HG02642 (cell line): ENCODE measurements at regions not wholly inside any gene's neighbourhood (a gene's known extent, or its start where the extent isn't known, plus 50 kb on each side); places are given as distances from the start of the nearest gene placed in this dataset.

ENCODE experiments used
- ATAC-seq: cut with Tn5 transposase; IDR thresholded peaks from one replicate; pipeline ENCODE4 v1.9.1; 2021; ENCODE audit warnings: mild to moderate bottlenecking; ENCODE audit not compliant: unreplicated experiment, poor library complexity

GRCh38 chr6:14921170-14921569, 324.7 kb upstream of the JARID2 start:
- no peak for ATAC-seq

- ATAC-seq: no peak
Measured at GRCh38 chr6:14921878-14922671, 323.8 kb upstream of the JARID2 start.

- no peak for ATAC-seq
Measured at GRCh38 chr6:14922706-14923460, 323.0 kb upstream of the JARID2 start.

GRCh38 chr6:14924126-14925024, 321.5 kb upstream of the JARID2 start:
- no peak for ATAC-seq

- ATAC-seq: no peak
Measured at GRCh38 chr6:14925025-14925698, 320.7 kb upstream of the JARID2 start.

GRCh38 chr6:14925699-14926026, 320.2 kb upstream of the JARID2 start:
- ATAC-seq: no peak

GRCh38 chr6:14927398-14927797, 318.5 kb upstream of the JARID2 start:
- ATAC-seq: no peak

- ATAC-seq: no peak
Measured at GRCh38 chr6:14929291-14929690, 316.6 kb upstream of the JARID2 start.

GRCh38 chr6:14930366-14930989, 315.4 kb upstream of the JARID2 start:
- no peak for ATAC-seq

- no peak for ATAC-seq
Measured at GRCh38 chr6:14932485-14933182, 313.2 kb upstream of the JARID2 start.

GRCh38 chr6:14933183-14933544, 312.7 kb upstream of the JARID2 start:
- no peak for ATAC-seq

- ATAC-seq: no peak
Measured at GRCh38 chr6:14934013-14934412, 311.9 kb upstream of the JARID2 start.

GRCh38 chr6:14934844-14935243, 311.0 kb upstream of the JARID2 start:
- no peak for ATAC-seq

- no peak for ATAC-seq
Measured at GRCh38 chr6:14936861-14937260, 309.0 kb upstream of the JARID2 start.

GRCh38 chr6:14943116-14943515, 302.8 kb upstream of the JARID2 start:
- no peak for ATAC-seq

- ATAC-seq: no peak
Measured at GRCh38 chr6:14944593-14944992, 301.3 kb upstream of the JARID2 start.

GRCh38 chr6:14945461-14946185, 300.2 kb upstream of the JARID2 start:
- ATAC-seq: no peak

- ATAC-seq: no peak
Measured at GRCh38 chr6:14946753-14947152, 299.1 kb upstream of the JARID2 start.
